GM18858 (cell line): ENCODE measurements at regions not wholly inside any gene's neighbourhood (a gene's known extent, or its start where the extent isn't known, plus 50 kb on each side); places are given as distances from the start of the nearest gene placed in this dataset.
"Not testable (repeated sequence)": the region's sequence is repeated elsewhere in the genome, so short reads cannot be mapped to it uniquely, and the experiment has no call there.

Experiments
- ATAC-seq: cut with Tn5 transposase; IDR thresholded peaks from one replicate; pipeline ENCODE4 v1.9.1; 2021; ENCODE audit not compliant: unreplicated experiment

- ATAC-seq: no peak
These were observed 227.7 kb upstream of the TMEM260 start for GRCh38 chr14:56351861-56352260.

GRCh38 chr14:56352999-56353398, 226.6 kb upstream of the TMEM260 start:
- no peak for ATAC-seq

- no peak for ATAC-seq
These were observed 222.2 kb upstream of the TMEM260 start for GRCh38 chr14:56357428-56357827.

- ATAC-seq: no peak
These were observed 221.3 kb upstream of the TMEM260 start for GRCh38 chr14:56358275-56358674.

GRCh38 chr14:56358851-56359614, 220.6 kb upstream of the TMEM260 start:
- ATAC-seq: no peak

GRCh38 chr14:56365663-56366062, 213.9 kb upstream of the TMEM260 start:
- not testable (repeated sequence) for ATAC-seq

GRCh38 chr14:56367416-56367815, 212.2 kb upstream of the TMEM260 start:
- ATAC-seq: no peak

GRCh38 chr14:56371737-56372136, 207.9 kb upstream of the TMEM260 start:
- ATAC-seq: no peak

- ATAC-seq: no peak
These were observed 205.2 kb upstream of the TMEM260 start for GRCh38 chr14:56374421-56374820.

GRCh38 chr14:56378046-56378445, 201.6 kb upstream of the TMEM260 start:
- no peak for ATAC-seq

- no peak for ATAC-seq
These were observed 201.1 kb upstream of the TMEM260 start for GRCh38 chr14:56378475-56378877.

- no peak for ATAC-seq
These were observed 199.6 kb upstream of the TMEM260 start for GRCh38 chr14:56379956-56380355.

- no peak for ATAC-seq
These were observed 193.6 kb upstream of the TMEM260 start for GRCh38 chr14:56386024-56386423.

GRCh38 chr14:56390859-56391258, 188.7 kb upstream of the TMEM260 start:
- ATAC-seq: no peak

GRCh38 chr14:56394826-56395530, 184.6 kb upstream of the TMEM260 start:
- no peak for ATAC-seq

- ATAC-seq: no peak
These were observed 179.3 kb upstream of the TMEM260 start for GRCh38 chr14:56400109-56400825.

GRCh38 chr14:56412468-56413434, 166.8 kb upstream of the TMEM260 start:
- no peak for ATAC-seq

- ATAC-seq: no peak
These were observed 165.9 kb upstream of the TMEM260 start for GRCh38 chr14:56413721-56414120.

- ATAC-seq: no peak
These were observed 165.4 kb upstream of the TMEM260 start for GRCh38 chr14:56414236-56414635.

GRCh38 chr14:56416213-56416612, 163.4 kb upstream of the TMEM260 start:
- ATAC-seq: no peak

GRCh38 chr14:56417173-56417572, 162.4 kb upstream of the TMEM260 start:
- ATAC-seq: no peak
